A673 (cell line): ENCODE measurements at regions not wholly inside any gene's neighbourhood (a gene's known extent, or its start where the extent isn't known, plus 50 kb on each side); places are given as distances from the start of the nearest gene placed in this dataset.

Source experiments
- BruUV-seq: library from RNA; stranded (reverse); fragments of 400-500 nt; replicated peaks from 2 replicates; lab custom pipeline; 2021; lab: Mats Ljungman, UMichigan
- CTCF ChIA-PET: fragments of 300-600 bp; sonication (Branson Sonifier 250); formaldehyde crosslinking; loops from one replicate; lab custom pipeline; 2022; ENCODE audit warnings: antibody characterized with exemption; lab: Charles Lee
- POLR2A ChIA-PET: fragments of 300-600 bp; sonication (Branson Sonifier 250); formaldehyde crosslinking; loops from one replicate; lab custom pipeline; 2022; ENCODE audit warnings: antibody characterized with exemption; ENCODE audit not compliant: low non-redundant PET; lab: Charles Lee
- DNase-seq: peaks from one replicate; pipeline ENCODE4 v3.0.0-alpha.2; 2015; ENCODE audit warnings: low spot score
- H3K27ac ChIP-seq: fragments of 200-600 bp; sonication (generic); 2 replicates; pipeline ENCODE4 v1.5.1; 2016; ENCODE audit warnings: mixed run types, low read depth, mild to moderate bottlenecking, mixed read lengths, antibody characterized with exemption, low read length; ENCODE audit not compliant: poor library complexity, severe bottlenecking
- H3K27me3 ChIP-seq: fragments of 200-600 bp; sonication (generic); replicated peaks from 2 replicates; pipeline ENCODE4 v1.6.1; 2017; ENCODE audit warnings: mixed run types, low read depth, mild to moderate bottlenecking, mixed read lengths, antibody characterized with exemption, low read length; ENCODE audit not compliant: insufficient read depth, poor library complexity
- H3K36me3 ChIP-seq: fragments of 200-600 bp; sonication (generic); 2 replicates; pipeline ENCODE4 v1.6.1; 2016; ENCODE audit warnings: mixed run types, mild to moderate bottlenecking, mixed read lengths, antibody characterized with exemption, low read length; ENCODE audit not compliant: insufficient read depth, poor library complexity, severe bottlenecking
- H3K4me1 ChIP-seq: fragments of 200-600 bp; sonication (generic); 2 replicates; pipeline ENCODE4 v1.6.1; 2017; ENCODE audit warnings: mixed run types, mild to moderate bottlenecking, mixed read lengths, antibody characterized with exemption, low read length; ENCODE audit not compliant: insufficient read depth, poor library complexity, severe bottlenecking
- H3K4me3 ChIP-seq: fragments of 200-600 bp; sonication (generic); 2 replicates; pipeline ENCODE4 v1.5.1; 2016; ENCODE audit warnings: low read depth, mixed run types, mild to moderate bottlenecking, mixed read lengths, low read length; ENCODE audit not compliant: poor library complexity, severe bottlenecking
- H3K9me3 ChIP-seq: fragments of 200-600 bp; sonication (generic); 2 replicates; pipeline ENCODE4 v1.6.1; 2016; ENCODE audit warnings: mixed run types, low read depth, mild to moderate bottlenecking, mixed read lengths, antibody characterized with exemption, low read length; ENCODE audit not compliant: poor library complexity, severe bottlenecking
- CTCF ChIP-seq: fragments of 300-800, 200-600 bp; sonication (generic); conservative IDR thresholded peaks from 2 replicates; pipeline ENCODE4 v1.5.1; 2017; ENCODE audit warnings: low read depth, mild to moderate bottlenecking, antibody characterized with exemption, low read length, moderate library complexity, mixed read lengths
- EZH2 ChIP-seq: fragments of 200-600 bp; sonication (generic); IDR thresholded peaks from 2 replicates; pipeline ENCODE4 v1.6.1; 2017; ENCODE audit warnings: borderline replicate concordance, low read depth, mild to moderate bottlenecking, mixed read lengths, antibody characterized with exemption, low read length; ENCODE audit not compliant: poor library complexity, severe bottlenecking
- intact Hi-C: fragments of 100-400 bp; cut with micrococcal nuclease; formaldehyde crosslinking; loops from one replicate; pipeline ENCODE4 v1.10.0; 2022; ENCODE audit not compliant: unreplicated experiment

GRCh38 chr14:34087571-34087970, 136.7 kb upstream of the EGLN3 start:
- no peaks in the 10 kb centered on the region for H3K9me3 ChIP-seq
- TF ChIP-seq CTCF (no peak), EZH2 (no peak)
- no peaks in the 10 kb centered on the region for H3K36me3 ChIP-seq
- no peaks in the 10 kb centered on the region for H3K4me1 ChIP-seq
- no peak overlapping the region for H3K4me3 ChIP-seq
- intact Hi-C loops: no loop called here
- H3K27ac ChIP-seq: no peak overlapping the region
- ChIA-PET POLR2A (no interaction called here), CTCF (no interaction called here)
- H3K27me3 ChIP-seq: no peaks in the 10 kb centered on the region
- BruUV-seq: no TSS peak
- no peak for DNase-seq

DNA sequence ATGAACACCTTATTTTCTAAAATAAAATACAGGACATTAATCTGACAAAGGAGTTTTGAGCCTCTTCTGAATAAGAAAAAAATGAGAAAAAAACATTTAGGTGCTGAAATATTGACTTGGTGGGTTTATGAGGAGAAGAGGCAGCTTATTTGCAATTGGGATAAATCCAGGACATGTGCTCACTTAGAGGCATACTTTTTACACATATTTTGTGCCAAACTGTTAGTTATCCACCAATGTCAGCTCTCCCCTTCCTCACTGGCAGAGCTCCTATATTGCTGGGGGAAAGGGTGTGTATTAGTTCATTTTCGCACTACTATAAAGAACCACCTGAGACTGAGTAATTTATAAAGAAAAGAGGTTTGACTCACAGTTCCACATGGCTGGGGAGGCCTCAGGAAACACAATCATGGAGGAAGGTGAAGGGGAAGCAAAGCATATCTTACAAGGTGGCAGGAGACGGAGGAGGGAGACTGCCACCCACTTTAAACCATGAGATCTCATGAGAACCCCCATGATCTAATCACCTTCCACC, 135.4 kb upstream of the EGLN3 start:
- no peak for DNase-seq
- Histone ChIP-seq H3K4me1 (peaks cover 3% of the 10 kb centered on the region), H3K27me3 (no peaks in the 10 kb centered on the region), H3K36me3 (no peaks in the 10 kb centered on the region), H3K4me3 (no peak overlapping the region), H3K27ac (no peak overlapping the region), H3K9me3 (no peaks in the 10 kb centered on the region)
- no TSS peak for BruUV-seq
- intact Hi-C loops: no loop called here
- ChIA-PET CTCF (no interaction called here), POLR2A (no interaction called here)
- TF ChIP-seq EZH2: no peak
- TF ChIP-seq CTCF: no peak

DNA sequence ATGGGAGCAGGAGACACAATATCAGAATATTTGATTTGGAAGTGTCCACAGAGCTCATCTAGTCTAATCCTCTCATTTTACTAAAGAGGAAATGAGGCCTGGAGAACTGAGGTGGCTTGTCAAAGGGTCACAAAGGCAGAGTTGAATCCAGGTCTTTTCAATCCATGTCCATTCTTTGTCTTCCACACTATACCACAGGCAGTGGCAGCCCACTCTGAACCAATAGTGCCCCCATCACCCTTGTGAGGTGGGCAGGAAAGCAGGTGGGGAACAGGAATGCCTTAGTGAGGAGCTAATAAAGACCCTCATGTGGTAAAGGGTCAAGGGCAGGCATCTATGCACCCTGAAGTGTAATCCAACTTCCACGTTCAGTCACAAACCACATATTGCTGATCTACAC, 134.8 kb upstream of the EGLN3 start:
- ChIA-PET CTCF (no interaction called here), POLR2A (no interaction called here)
- Histone ChIP-seq H3K4me1 (peaks cover 5% of the 10 kb centered on the region), H3K27me3 (no peaks in the 10 kb centered on the region), H3K36me3 (no peaks in the 10 kb centered on the region), H3K27ac (no peak overlapping the region), H3K4me3 (no peak overlapping the region), H3K9me3 (no peaks in the 10 kb centered on the region)
- intact Hi-C loops: no loop called here
- DNase-seq: no peak
- no TSS peak for BruUV-seq
- TF ChIP-seq CTCF (no peak), EZH2 (no peak)
